ENCODE measurements at regions not wholly inside any gene's neighbourhood (a gene's known extent, or its start where the extent isn't known, plus 50 kb on each side); places are given as distances from the start of the nearest gene placed in this dataset.

- H3K9me3 ChIP-seq (ENCODE audit: low read depth, low read length), result no peaks in the 10 kb centered on the region
- no peaks in the 10 kb centered on the region for H3K79me2 ChIP-seq (ENCODE audit: insufficient read depth, low read length)
- no peak overlapping the region for H2AFZ ChIP-seq (ENCODE audit: low read length)
- H3K27ac ChIP-seq (ENCODE audit: low read depth, low read length), result no peak overlapping the region
- H3K36me3 ChIP-seq (ENCODE audit: insufficient read depth, low read length), result no peaks in the 10 kb centered on the region
- no peak overlapping the region for H3K4me3 ChIP-seq (ENCODE audit: insufficient read depth, low read length)
- H3K27me3 ChIP-seq (ENCODE audit: insufficient read depth, low read length), result no peaks in the 10 kb centered on the region
- H4K20me1 ChIP-seq (ENCODE audit: insufficient read depth, low read length), result no peaks in the 10 kb centered on the region
- H3K4me1 ChIP-seq (ENCODE audit: insufficient read depth, low read length), result no peaks in the 10 kb centered on the region
- DNase-seq (ENCODE audit: insufficient read length, low spot score, missing footprints), result no peak
- H3K4me2 ChIP-seq (ENCODE audit: insufficient read depth, low read length), result no peak overlapping the region
- TF ChIP-seq, protein P1, sequence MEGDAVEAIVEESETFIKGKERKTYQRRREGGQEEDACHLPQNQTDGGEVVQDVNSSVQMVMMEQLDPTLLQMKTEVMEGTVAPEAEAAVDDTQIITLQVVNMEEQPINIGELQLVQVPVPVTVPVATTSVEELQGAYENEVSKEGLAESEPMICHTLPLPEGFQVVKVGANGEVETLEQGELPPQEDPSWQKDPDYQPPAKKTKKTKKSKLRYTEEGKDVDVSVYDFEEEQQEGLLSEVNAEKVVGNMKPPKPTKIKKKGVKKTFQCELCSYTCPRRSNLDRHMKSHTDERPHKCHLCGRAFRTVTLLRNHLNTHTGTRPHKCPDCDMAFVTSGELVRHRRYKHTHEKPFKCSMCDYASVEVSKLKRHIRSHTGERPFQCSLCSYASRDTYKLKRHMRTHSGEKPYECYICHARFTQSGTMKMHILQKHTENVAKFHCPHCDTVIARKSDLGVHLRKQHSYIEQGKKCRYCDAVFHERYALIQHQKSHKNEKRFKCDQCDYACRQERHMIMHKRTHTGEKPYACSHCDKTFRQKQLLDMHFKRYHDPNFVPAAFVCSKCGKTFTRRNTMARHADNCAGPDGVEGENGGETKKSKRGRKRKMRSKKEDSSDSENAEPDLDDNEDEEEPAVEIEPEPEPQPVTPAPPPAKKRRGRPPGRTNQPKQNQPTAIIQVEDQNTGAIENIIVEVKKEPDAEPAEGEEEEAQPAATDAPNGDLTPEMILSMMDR (IDR thresholded peaks at IDR 0.05; ENCODE audit: extremely low read depth, low read depth, low read length), result no peak
Observed at GRCh38 chr10:2459713-2460112, 607.6 kb upstream of the PFKP start.

DNA sequence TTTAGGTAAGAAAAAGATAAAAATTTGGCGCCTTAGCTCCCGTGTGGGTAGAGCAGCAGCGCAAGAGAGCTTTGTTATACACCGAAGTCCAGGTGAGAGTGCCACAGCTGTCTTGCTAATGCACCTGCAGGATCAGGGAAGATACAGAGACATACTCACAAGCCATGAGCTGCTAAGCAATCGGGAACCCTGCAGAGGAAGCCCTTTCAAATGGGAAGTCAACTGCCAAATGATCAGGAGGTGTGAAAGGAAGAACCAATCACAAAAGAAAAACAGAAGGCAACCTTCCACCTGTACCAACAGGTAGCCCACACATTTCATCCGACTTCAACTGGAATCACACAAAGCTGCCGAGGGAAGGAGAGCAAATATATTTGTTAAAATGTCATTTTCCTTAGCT lies 610.5 kb upstream of the PFKP start:
- H3K79me2 ChIP-seq (ENCODE audit: insufficient read depth, low read length), result no peaks in the 10 kb centered on the region
- H3K27ac ChIP-seq (ENCODE audit: low read depth, low read length), result no peak overlapping the region
- H3K36me3 ChIP-seq (ENCODE audit: insufficient read depth, low read length), result no peaks in the 10 kb centered on the region
- no peak for DNase-seq (ENCODE audit: insufficient read length, low spot score, missing footprints)
- no peaks in the 10 kb centered on the region for H3K4me1 ChIP-seq (ENCODE audit: insufficient read depth, low read length)
- no peak overlapping the region for H2AFZ ChIP-seq (ENCODE audit: low read length)
- no peaks in the 10 kb centered on the region for H3K9me3 ChIP-seq (ENCODE audit: low read depth, low read length)
- no peaks in the 10 kb centered on the region for H3K27me3 ChIP-seq (ENCODE audit: insufficient read depth, low read length)
- no peak overlapping the region for H3K4me3 ChIP-seq (ENCODE audit: insufficient read depth, low read length)
- TF ChIP-seq, protein P1 (IDR thresholded peaks at IDR 0.05; ENCODE audit: extremely low read depth, low read depth, low read length), result no peak
- no peaks in the 10 kb centered on the region for H4K20me1 ChIP-seq (ENCODE audit: insufficient read depth, low read length)
- no peak overlapping the region for H3K4me2 ChIP-seq (ENCODE audit: insufficient read depth, low read length)

DNA sequence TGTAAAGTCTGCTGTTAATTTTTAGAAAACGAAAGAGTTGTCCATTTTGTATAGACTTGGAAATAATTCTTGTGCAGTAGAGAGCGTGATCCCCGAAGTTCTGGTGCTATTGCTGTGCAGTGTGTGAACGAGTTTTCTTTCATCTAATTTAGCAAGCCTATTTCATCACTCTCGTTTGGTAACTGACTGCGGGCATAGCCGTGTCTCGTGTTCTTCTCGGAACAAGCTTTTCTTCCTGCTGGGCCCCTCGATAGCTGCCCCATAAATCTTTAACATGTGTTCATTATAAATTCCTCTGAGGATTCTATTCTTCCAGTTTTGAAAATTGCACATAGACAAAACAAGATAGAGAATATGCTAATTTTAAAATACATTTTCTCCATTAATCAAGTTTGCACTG lies 622.0 kb upstream of the PFKP start:
- Histone ChIP-seq H3K79me2 (ENCODE audit: insufficient read depth, low read length) (no peaks in the 10 kb centered on the region), H3K4me2 (ENCODE audit: insufficient read depth, low read length) (no peak overlapping the region), H3K4me1 (ENCODE audit: insufficient read depth, low read length) (no peaks in the 10 kb centered on the region), H2AFZ (ENCODE audit: low read length) (no peak overlapping the region), H4K20me1 (ENCODE audit: insufficient read depth, low read length) (no peaks in the 10 kb centered on the region), H3K27me3 (ENCODE audit: insufficient read depth, low read length) (no peaks in the 10 kb centered on the region), H3K9me3 (ENCODE audit: low read depth, low read length) (peaks cover 2% of the 10 kb centered on the region), H3K4me3 (ENCODE audit: insufficient read depth, low read length) (no peak overlapping the region), H3K27ac (ENCODE audit: low read depth, low read length) (no peak overlapping the region), H3K36me3 (ENCODE audit: insufficient read depth, low read length) (no peaks in the 10 kb centered on the region)
- TF ChIP-seq, protein P1 (IDR thresholded peaks at IDR 0.05; ENCODE audit: extremely low read depth, low read depth, low read length), result no peak
- DNase-seq (ENCODE audit: insufficient read length, low spot score, missing footprints), result no peak

- no peaks in the 10 kb centered on the region for H3K27me3 ChIP-seq (ENCODE audit: insufficient read depth, low read length)
- H3K4me1 ChIP-seq (ENCODE audit: insufficient read depth, low read length), result no peaks in the 10 kb centered on the region
- no peak overlapping the region for H3K4me3 ChIP-seq (ENCODE audit: insufficient read depth, low read length)
- H4K20me1 ChIP-seq (ENCODE audit: insufficient read depth, low read length), result no peaks in the 10 kb centered on the region
- H3K9me3 ChIP-seq (ENCODE audit: low read depth, low read length), result peaks cover 7% of the 10 kb centered on the region
- H3K79me2 ChIP-seq (ENCODE audit: insufficient read depth, low read length), result no peaks in the 10 kb centered on the region
- no peak overlapping the region for H3K4me2 ChIP-seq (ENCODE audit: insufficient read depth, low read length)
- TF ChIP-seq, protein P1 (IDR thresholded peaks at IDR 0.05; ENCODE audit: extremely low read depth, low read depth, low read length), result no peak
- H3K36me3 ChIP-seq (ENCODE audit: insufficient read depth, low read length), result no peaks in the 10 kb centered on the region
- DNase-seq (ENCODE audit: insufficient read length, low spot score, missing footprints), result no peak
- H2AFZ ChIP-seq (ENCODE audit: low read length), result no peak overlapping the region
- H3K27ac ChIP-seq (ENCODE audit: low read depth, low read length), result no peak overlapping the region
Observed at GRCh38 chr10:2439983-2440382, 627.4 kb upstream of the PFKP start.

Data from osteoblast (primary cell).